Femur (tissue), 1 donor: ENCODE measurements at regions not wholly inside any gene's neighbourhood (a gene's known extent, or its start where the extent isn't known, plus 50 kb on each side); places are given as distances from the start of the nearest gene placed in this dataset.

Experiments used
- DNase-seq: peaks from one replicate; pipeline ENCODE4 v3.0.0-alpha.2; 2017

DNA sequence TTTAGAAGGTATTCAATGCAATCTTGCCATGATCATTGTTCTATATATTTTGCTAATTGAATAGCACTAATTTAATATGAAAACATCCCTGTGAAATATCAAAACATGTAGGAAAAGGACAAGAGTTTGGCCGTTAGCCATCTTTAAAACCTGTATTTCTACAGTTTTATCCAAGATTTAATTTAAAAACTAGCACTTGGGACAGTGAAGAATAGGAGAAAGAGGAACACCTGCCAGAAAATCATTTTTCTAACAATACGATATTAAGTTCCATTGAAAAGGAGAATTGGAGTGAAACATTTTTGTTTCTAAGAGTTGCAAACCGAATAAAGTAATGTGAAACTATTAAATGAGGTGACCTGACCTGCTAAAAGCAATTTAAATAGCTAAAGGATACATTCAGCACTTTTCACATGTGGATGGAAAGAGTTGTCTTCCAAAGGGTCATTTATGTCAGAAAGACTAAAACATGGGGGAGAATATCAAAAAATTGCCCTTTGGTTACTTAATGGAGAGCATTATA lies 1673.6 kb upstream of the MIR17HG start:
- DNase-seq, result no peak

DNA sequence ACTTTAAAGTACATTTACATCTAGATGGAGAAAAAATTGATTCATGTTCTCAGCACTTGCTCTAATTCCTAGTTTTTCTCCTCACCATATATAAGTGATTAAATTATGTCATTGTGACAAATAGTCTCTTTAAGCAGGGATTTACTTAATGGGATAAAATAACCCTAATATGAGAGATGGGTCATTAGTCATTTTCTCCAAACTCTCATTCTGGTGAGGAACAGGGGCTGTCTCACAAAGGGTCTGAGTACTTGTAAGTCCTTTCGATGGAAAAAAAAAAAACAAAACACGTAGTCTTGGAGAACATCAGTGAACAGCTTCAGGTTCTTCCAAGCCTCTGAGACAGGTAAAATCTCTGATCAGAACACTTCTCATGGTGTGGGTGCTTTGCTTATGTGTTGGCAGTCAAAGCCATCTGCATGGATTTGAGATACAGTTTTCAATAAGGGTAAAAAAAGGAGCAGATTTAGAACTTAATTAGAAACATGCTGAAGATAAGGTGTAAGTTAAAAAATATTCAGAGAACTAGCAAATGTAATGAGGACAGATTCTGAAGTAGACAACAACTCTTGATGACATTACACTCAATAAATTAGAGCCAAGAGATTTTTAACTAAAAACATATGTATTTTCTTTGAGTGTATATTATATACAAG lies 1668.9 kb upstream of the MIR17HG start:
- DNase-seq, result no peak

DNA sequence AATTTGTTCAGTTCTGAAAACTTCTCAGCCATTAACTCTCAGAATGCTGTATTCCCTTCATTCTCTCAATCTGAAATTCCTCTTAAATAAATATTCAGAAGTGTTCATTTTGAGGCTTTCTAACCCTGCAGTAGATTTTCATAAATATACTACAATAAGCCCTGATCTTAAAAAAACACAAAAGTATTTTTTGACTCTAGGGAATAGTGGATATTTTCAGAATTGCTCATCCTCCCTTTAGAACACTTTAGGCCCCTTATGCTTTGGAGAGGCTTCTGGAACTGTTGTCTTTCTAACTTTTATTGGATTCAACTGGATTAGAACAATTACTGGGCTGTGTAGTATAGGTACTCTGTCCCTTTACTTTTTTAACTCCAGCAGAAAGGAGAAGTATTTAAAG lies 1662.6 kb upstream of the MIR17HG start:
- no peak for DNase-seq

DNA sequence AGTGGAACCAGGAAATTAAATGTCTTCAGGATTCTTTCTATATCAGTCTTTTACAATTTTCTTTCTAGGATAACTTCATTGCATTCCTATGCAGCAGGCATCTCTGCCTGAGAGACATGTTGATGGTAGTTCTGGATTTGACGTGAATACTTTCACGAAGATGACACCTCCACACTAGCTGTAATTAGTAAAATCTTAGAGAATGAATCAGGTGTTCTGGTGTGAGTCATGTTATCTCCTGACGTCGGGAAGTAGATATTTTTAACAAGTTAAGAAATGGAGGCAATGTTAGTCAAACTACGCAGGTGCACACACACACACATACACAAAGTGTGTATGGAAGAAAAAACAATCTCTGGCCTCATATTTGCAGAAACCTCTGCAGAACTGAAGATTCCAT lies 1661.3 kb upstream of the MIR17HG start:
- no peak for DNase-seq

DNA sequence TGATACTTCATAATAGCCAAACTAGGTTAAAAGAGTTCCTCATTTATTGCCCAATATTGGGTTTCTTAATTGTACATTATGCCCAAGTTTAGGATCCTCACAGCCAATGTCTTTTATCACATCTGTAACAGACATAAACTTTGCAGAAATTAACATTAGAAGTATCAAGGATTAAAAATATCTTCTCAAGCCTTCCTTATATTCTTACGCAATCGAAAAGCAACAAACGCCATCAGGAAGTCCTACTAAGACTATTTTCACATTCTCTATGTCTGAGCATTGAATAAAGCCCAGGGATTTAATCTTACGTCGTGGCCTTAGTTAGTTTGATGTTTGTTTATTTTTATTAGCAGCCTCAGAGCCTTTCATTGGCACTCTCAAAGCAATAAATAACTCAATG lies 1660.4 kb upstream of the MIR17HG start:
- DNase-seq, result no peak

DNA sequence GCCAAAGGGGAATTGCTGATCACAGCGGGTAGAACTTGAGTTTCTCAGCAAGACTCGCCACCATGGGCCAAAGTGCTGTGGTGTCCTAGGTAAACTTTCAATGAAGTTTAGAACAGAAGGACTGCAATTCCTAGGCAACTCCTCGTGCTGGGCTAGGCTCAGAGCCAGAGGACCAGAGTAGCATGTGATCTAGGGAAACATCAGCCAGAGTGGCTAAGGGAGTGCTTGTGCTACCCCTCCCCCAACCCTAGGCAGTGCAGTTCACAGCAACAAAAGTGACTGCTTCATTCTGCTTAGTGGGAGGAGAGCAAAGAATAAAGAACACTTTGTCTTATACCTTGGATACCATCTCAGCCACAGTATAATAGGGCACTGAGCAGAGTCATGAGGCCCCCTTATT lies 1658.6 kb upstream of the MIR17HG start:
- no peak for DNase-seq

DNA sequence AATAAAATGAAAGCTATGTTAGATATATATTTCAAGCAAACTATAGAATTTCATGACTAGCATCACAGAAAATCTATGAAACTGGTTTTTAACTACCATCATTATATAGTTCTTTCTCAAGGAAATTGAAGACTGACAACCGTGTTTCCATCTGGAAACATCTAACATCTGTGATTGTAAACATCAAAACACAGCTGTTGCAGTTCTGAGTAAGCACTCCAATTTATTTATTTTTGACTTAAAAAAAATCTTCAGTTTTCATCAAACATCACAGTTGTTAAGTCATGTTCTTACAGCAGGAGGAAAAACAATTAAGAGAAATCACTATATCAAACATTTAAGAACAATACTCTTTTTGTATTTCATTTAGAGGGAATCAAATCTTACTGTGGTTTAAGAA lies 1653.0 kb upstream of the MIR17HG start:
- DNase-seq, result no peak

DNA sequence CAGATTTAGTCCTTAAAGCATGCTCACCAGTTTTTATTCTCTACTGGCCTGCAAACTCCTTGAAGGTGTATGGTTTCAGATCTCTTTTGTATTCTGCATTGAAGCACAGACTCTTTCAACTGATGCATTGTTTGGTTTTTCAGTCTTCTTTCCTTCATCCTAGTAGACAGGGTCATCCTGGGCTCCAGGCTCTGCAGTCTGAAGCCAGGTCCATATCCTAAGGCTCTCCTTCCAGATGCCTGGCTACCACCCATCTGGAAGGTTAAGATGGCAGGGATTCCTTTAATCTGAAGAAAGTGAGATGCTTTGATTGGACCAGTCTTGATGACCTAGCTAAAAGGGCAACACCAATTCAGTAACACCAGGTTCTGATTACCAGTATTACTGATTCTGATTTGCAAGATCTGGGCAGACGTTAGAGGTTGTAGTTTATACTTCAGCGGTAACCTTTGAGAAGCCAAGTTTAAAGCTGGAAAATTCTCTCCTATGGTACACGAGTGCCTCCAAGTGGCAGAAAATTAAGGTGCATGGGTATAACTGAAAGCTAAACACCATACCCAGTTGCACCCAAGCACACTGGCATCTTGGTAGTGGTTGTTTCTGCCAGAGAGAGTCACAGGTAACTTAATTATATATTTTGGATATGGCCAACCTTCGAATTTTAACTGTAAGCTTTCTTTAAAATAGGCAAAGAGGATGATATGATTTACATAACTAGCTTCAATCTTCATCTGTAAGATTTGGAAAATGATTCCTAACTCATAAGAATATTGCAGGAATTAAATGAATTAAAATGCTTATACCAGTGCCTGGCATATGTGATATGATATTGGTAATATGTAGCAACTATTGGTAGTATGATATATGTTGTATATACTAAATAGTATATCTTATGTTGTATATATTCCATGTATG lies 1651.9 kb upstream of the MIR17HG start:
- peak; percentile 33 for DNase-seq

DNA sequence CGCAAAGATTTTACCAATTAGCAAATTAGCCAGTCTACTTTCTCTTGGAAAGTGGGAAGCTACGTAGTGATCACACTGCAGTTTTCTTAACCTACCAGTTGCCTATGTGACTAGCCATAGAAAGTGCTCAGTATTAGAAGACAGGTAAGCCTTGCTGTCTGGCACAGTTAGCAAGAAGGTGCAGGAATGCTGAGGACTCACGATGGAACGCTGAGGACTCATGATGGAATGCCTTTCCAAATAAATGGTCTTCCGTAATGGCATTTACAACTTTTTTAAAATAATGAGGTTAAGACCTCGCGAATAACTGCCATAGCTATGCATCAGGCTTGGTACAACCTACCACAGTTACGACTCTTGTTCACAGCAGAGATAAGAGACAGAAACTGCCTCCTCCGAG lies 1645.6 kb upstream of the MIR17HG start:
- DNase-seq, result no peak

DNA sequence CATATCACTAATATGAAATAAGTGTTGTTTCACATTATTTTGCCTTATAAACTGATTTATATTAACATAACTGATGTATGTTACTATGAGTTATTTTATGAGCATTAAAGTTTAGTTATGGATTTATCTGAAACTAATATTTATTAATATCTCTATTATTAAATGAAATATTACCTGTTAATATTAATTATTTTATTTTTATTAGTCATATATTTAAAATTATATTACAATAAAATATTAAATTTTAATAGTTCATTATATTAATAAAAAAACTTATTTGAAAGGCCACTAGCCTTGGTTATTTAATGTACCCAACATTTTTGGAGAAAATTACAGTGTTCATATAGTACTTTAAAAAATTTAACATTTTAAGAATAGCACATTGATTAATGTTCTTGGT lies 1643.4 kb upstream of the MIR17HG start:
- no peak for DNase-seq

DNA sequence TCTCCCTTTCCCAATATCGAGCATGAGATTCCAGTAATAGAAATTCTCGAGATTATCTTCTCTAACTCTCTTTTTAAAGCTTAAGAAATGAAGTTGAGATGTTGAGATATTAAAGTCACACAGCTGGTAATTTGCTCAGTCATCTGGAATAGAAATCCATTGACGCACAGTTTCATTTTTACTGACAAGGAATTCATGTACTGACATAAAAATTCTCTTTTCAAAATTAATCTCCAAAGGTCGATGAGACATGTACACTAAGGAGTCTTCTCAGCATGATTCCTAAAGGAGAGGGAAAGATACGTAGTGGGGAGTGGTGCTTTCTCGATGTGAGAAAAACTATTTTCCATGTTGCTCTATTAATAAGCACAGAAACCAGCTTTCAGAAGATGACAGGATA lies 1639.5 kb upstream of the MIR17HG start:
- DNase-seq, result no peak

DNA sequence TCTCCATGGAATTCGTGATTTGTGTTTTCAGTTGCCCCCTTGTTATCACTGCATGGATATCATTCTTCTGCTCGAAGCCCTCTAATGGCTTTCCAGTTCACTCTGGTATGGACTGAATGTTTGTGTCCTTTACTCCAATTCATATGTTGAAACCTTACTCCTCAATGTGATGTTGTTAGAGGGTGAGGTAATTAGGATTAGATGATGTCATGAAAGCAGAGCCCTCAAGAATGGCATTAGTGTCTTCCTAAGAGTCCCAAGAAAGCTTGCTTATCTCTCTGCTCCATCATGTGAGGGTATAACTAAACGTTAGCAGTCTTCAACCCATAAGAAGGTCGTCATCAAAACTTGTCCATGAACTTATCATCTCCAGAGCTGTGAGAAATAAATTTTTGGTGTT lies 1626.3 kb upstream of the MIR17HG start:
- DNase-seq, result no peak

DNA sequence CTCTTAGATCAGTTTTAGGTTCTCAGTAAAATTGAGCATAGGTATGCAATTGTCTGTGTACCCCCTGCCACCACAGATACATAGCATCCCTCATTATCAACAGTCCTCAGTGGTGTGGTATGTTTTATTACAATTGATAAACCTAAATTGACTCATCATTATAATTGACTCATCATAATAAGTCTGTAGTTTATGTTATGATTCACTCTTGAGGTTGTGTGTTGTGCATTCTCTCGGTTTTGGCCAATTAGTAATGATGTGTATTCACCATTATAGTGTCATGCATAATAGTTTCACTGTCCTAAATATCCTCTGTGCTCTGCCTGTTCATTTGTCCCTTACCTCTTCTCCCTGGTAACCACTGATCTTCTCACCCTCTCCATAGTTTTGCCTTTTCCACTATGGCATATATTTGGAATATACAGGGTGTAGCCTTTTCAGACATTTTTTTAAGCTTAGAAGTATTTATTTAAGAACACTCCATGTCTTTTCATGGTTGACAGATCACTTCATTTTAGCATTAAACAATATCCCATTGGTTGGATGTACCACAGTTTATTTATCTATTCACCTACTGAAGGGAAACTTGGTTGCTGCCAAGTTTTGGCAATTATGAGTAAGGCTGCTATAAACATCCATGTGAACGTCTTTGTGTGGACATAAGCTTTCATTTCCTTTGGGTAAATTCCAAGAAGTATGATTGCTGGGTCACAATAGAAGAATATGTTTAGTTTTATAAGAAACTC lies 1620.6 kb upstream of the MIR17HG start:
- DNase-seq, result no peak

DNA sequence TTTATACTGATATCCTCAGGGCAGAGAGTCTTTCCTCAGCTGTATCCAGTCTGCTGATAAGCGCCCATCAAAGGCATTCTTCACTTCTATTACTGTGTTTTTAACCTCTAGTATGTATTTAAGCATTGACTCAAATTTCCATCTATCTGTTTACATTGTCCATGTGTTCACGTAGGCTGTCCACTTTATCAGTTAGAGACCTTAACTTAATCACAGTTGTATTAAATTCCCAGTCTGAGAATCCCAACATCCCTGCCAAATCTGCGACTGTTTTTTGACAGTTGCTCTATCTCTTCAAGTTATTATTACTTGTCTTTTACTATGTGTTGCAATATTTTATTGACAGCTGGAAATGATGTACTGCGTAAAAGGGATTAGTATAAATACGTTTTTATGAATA lies 1613.7 kb upstream of the MIR17HG start:
- no peak for DNase-seq

DNA sequence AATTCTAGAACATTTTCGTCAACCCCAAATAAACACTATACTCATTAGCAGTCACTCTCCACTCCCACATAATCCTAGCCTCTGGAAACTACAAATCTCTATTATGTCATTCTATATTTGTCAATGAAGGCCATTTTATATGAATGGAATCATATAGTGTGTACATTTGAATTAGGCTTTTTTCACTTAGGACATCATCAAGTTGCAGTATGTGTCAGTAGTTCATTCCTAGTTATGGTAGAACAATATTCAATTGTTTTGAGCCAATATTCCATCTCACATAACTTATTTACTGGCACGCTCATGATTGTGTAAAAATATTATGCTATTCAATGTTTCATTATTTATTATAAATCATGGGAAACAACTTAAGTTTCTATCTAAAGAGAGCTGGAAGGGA lies 1610.4 kb upstream of the MIR17HG start:
- DNase-seq, result no peak

DNA sequence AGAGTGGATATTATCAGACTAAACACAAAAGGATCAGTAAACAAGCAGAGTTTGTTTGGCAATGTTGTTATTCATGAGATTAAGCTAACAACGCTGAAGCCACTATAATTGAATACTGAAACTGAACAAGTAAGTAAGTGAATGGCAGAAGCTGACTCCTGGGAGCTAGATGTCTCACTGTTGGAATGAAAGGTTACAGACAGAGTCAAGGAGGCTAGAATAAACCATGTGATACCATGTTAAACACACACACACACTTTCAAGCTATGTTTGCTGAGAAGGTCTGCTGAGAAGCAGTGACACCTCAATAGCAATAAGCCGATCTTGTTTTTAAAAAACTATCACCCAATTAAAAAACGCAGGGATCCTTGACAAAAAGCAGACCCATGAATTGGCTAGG lies 1609.4 kb upstream of the MIR17HG start:
- no peak for DNase-seq

DNA sequence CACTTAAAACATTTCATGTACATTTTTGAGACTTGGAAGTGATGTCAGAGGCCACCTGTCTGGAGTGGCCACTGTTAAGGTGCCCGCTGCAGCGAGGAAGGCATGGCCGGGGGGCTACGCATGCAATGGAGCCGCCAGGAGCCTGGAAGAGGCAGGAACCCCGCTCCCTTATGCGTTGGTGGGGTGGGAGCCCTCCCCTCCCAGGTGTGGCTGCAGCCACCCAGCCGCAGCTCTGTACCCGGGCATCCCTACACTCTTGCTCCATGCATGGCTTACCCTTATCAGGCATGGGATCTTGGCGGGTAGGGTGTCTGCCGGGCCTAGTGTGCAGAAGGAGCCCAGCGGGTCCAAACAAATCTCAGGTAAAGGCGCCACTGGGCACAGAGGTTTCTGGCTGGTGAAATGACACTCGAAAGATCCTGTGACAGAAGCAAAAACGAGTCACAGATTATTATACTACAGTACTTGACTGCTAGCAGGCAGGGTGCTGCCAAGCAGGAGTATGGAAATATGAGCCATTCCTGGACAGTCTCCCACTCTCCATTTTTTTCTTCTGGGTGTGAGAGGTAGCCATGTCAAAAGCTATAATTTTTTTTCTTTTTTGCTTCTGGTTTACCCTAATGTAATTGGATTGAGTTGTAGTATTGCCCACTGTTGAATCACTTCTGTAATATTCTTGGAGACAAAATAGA lies 1606.3 kb upstream of the MIR17HG start:
- DNase-seq, result no peak

DNA sequence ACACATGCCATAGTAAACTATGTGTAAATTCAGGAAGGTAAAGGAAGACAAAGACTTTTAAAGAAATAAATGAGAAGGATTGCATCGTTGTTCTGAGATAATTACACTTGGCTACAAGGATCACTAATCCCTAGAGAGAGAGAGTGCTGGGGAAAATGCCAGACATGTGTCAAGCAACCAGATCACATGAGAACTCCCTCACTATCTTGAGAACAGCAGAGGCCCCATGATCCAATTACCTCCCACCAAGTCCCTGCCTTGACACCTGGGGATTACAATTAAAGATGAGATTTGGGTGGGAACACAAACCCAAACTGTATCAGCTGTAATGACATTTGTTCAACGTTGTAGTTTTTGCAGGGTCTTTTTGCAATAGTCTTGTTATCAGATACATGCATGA lies 1600.9 kb upstream of the MIR17HG start:
- DNase-seq, result no peak

DNA sequence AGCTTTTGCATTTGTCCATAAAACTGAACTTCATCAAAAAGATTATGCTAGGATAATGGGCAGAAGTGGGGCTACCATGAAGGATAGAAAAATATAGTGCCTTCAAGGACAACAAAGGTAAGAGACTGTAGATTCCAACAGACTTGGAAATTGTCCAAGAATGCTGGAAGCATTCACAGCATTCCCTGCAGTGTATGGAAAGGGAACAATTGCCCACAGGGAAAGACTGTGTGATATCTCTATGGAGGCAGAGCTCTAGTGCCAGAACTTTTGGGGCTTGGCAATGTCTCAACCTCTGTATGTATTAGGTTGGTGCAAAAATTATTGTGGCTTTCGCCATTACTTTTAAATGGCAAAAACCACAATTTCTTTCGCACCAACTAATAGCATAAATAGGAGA lies 1598.8 kb upstream of the MIR17HG start:
- DNase-seq, result no peak

DNA sequence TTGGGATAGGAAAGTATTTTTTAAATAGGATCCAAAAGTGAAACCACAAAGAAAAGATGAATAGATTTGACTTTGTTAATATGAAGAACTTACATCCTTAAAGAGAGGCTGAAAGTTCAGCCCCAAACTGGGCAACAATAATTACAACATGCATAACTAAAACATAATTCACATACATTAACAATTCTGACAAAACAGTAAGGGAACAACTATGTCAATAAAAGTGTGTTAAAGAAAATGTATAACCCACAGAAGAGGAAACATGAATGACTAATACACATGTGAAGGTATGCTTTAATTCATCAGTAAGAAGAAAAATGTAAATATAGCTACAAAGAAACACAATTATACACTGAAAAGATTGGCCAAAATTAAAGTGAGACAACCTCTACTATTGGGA lies 1597.6 kb upstream of the MIR17HG start:
- DNase-seq, result no peak

DNA sequence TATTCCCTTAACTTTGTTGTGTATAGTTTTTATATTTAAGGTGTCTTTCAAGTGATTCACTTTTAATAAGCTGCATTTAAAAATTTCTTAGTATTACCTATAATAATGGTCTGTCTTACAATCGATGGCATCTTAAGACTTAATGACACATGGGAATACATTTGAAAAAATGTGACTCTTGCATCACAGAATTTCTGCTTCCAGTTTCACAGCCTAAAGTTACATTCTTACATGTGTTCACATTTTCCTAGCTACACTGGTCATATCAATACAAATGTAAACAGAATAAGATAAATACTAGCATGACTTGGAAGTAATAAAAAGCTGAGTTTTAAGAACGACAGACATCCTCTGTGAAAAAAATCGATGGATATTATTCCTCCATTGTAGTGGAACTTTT lies 1597.1 kb upstream of the MIR17HG start:
- no peak for DNase-seq

DNA sequence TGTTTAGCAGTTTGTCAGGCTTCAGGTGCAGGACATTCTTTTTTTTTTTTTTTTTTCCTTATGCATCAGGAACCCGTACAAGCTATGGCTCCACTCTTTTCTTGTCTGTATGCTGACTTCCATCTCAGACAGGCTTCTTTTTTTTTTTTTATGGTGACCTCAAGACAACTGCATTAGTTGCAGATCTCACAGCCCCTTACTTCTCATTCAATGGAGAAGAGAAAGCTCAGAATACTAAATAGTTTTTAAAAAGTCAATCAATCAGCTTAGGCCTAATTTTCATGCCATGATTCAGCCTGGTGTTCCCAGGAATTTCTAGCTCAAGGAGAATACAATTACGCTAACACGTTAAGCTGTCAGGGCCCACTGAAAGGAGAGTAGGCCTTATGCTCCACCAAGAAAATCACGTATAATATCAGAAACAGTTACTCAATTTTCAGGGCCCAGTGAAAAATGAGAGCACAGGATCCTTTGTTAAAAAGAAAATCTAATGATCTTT lies 1596.0 kb upstream of the MIR17HG start:
- DNase-seq, result no peak

DNA sequence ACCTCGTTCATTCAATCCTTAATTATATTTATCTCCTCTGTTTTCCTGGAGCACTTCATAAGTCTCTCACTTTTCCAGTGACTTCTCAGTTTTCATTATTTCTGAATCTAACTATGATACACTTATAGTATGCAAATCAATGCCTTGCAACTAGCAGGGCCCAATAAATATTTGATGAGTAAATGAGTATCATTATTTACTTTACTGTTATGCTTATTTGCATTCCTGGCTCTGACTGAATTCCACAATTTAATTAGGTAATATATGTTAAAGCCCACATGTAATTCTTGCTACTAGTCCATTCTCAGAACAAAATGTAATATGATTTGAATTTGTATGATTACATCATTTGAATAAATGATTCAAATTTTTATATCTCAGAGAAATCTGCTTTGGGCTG lies 1595.1 kb upstream of the MIR17HG start:
- no peak for DNase-seq
